ENCODE measurements at regions not wholly inside any gene's neighbourhood (a gene's known extent, or its start where the extent isn't known, plus 50 kb on each side); places are given as distances from the start of the nearest gene placed in this dataset.

DNA sequence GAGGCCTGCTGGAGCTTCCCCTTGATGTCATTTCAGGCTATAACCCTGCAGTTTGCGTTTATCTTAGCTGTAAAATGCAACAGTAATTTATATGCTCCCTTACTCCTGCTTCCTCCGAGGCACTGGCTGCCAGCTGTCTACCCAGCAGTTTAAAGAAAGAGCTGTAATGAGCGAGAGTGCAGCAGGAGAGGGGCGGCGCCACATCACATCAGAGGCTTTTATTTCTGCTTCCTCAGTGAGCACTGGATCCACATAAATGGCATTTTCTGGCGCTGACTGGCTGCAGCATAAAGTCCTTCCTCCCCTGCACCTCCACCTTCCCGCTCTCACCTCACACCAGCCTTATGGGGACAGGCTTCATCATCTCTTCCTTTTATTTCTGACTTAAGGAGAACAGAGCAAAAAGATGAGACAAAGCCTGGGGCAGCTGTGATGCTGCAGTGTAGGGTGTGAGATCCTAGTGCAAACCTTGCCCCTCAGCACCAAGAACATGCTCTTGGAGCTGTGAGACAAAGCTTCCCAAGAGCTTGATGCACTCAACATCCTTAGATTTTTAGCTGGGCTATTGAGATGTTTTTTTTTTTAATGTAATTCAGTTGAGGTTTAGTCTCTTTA is 829.6 kb upstream of the ZNF608 start:
- Histone ChIP-seq H3K4me3 (ENCODE audit: insufficient read depth, low read depth, low read length) (no peak overlapping the region), H3K4me1 (ENCODE audit: control insufficient read depth, insufficient read depth, low read length) (peaks cover 17% of the 10 kb centered on the region), H3K27me3 (ENCODE audit: control insufficient read depth, insufficient read depth, low read length, poor library complexity, severe bottlenecking) (no peaks in the 10 kb centered on the region), H3K36me3 (ENCODE audit: control insufficient read depth, insufficient read depth, low read length) (no peaks in the 10 kb centered on the region), H3K9me3 (ENCODE audit: control insufficient read depth, low read length) (no peaks in the 10 kb centered on the region), H3K27ac (ENCODE audit: insufficient read depth, low read depth, low read length, poor library complexity, severe bottlenecking) (peak overlapping the region; percentile 50)
- 13 to 22% methylated on average over 7 of the region's 7 CpGs for WGBS, 2 experiments

- H3K27ac ChIP-seq (ENCODE audit: insufficient read depth, low read depth, low read length, poor library complexity, severe bottlenecking) = no peak overlapping the region
- no peaks in the 10 kb centered on the region for H3K27me3 ChIP-seq (ENCODE audit: control insufficient read depth, insufficient read depth, low read length, poor library complexity, severe bottlenecking)
- peaks cover 17% of the 10 kb centered on the region for H3K4me1 ChIP-seq (ENCODE audit: control insufficient read depth, insufficient read depth, low read length)
- no peaks in the 10 kb centered on the region for H3K36me3 ChIP-seq (ENCODE audit: control insufficient read depth, insufficient read depth, low read length)
- no peaks in the 10 kb centered on the region for H3K9me3 ChIP-seq (ENCODE audit: control insufficient read depth, low read length)
- H3K4me3 ChIP-seq (ENCODE audit: insufficient read depth, low read depth, low read length) = no peak overlapping the region
- 61 to 75% methylated on average over 2 to 3 of the region's 3 CpGs for WGBS, 2 experiments
These were observed 830.4 kb upstream of the ZNF608 start for GRCh38 chr5:125576822-125577221.

- Histone ChIP-seq H3K36me3 (ENCODE audit: control insufficient read depth, insufficient read depth, low read length) (no peaks in the 10 kb centered on the region), H3K9me3 (ENCODE audit: control insufficient read depth, low read length) (no peaks in the 10 kb centered on the region), H3K27ac (ENCODE audit: insufficient read depth, low read depth, low read length, poor library complexity, severe bottlenecking) (no peak overlapping the region), H3K4me3 (ENCODE audit: insufficient read depth, low read depth, low read length) (no peak overlapping the region), H3K27me3 (ENCODE audit: control insufficient read depth, insufficient read depth, low read length, poor library complexity, severe bottlenecking) (no peaks in the 10 kb centered on the region), H3K4me1 (ENCODE audit: control insufficient read depth, insufficient read depth, low read length) (peaks cover 17% of the 10 kb centered on the region)
- WGBS, 2 experiments = 93 to 98% methylated on average over 1 of the region's 1 CpG
These were observed 832.1 kb upstream of the ZNF608 start for GRCh38 chr5:125578551-125578950.

- Histone ChIP-seq H3K4me1 (ENCODE audit: control insufficient read depth, insufficient read depth, low read length) (peaks cover 16% of the 10 kb centered on the region), H3K27me3 (ENCODE audit: control insufficient read depth, insufficient read depth, low read length, poor library complexity, severe bottlenecking) (no peaks in the 10 kb centered on the region), H3K9me3 (ENCODE audit: control insufficient read depth, low read length) (no peaks in the 10 kb centered on the region), H3K36me3 (ENCODE audit: control insufficient read depth, insufficient read depth, low read length) (no peaks in the 10 kb centered on the region), H3K4me3 (ENCODE audit: insufficient read depth, low read depth, low read length) (no peak overlapping the region), H3K27ac (ENCODE audit: insufficient read depth, low read depth, low read length, poor library complexity, severe bottlenecking) (no peak overlapping the region)
- 94% methylated on average over 5 of the region's 5 CpGs for WGBS, 2 experiments
These were observed 832.7 kb upstream of the ZNF608 start for GRCh38 chr5:125579182-125579581.

GRCh38 chr5:125581311-125581710 is 834.9 kb upstream of the ZNF608 start:
- Histone ChIP-seq H3K4me1 (ENCODE audit: control insufficient read depth, insufficient read depth, low read length) (no peaks in the 10 kb centered on the region), H3K27me3 (ENCODE audit: control insufficient read depth, insufficient read depth, low read length, poor library complexity, severe bottlenecking) (no peaks in the 10 kb centered on the region), H3K4me3 (ENCODE audit: insufficient read depth, low read depth, low read length) (no peak overlapping the region)

GRCh38 chr5:125582352-125582751 is 835.9 kb upstream of the ZNF608 start:
- 100% methylated on average over 1 of the region's 1 CpG; no CpG with 5 or more reads in 1 of the 2 experiments for WGBS, 2 experiments
- H3K27ac ChIP-seq (ENCODE audit: insufficient read depth, low read depth, low read length, poor library complexity, severe bottlenecking) = no peak overlapping the region
- no peaks in the 10 kb centered on the region for H3K4me1 ChIP-seq (ENCODE audit: control insufficient read depth, insufficient read depth, low read length)
- H3K27me3 ChIP-seq (ENCODE audit: control insufficient read depth, insufficient read depth, low read length, poor library complexity, severe bottlenecking) = no peaks in the 10 kb centered on the region
- H3K9me3 ChIP-seq (ENCODE audit: control insufficient read depth, low read length) = no peaks in the 10 kb centered on the region
- no peaks in the 10 kb centered on the region for H3K36me3 ChIP-seq (ENCODE audit: control insufficient read depth, insufficient read depth, low read length)
- H3K4me3 ChIP-seq (ENCODE audit: insufficient read depth, low read depth, low read length) = no peak overlapping the region

More at GRCh38 chr5:125581311-125581710, 834.9 kb upstream of the ZNF608 start:
- Histone ChIP-seq H3K36me3 (ENCODE audit: control insufficient read depth, insufficient read depth, low read length) (no peaks in the 10 kb centered on the region), H3K9me3 (ENCODE audit: control insufficient read depth, low read length) (no peaks in the 10 kb centered on the region), H3K27ac (ENCODE audit: insufficient read depth, low read depth, low read length, poor library complexity, severe bottlenecking) (no peak overlapping the region)

DNA sequence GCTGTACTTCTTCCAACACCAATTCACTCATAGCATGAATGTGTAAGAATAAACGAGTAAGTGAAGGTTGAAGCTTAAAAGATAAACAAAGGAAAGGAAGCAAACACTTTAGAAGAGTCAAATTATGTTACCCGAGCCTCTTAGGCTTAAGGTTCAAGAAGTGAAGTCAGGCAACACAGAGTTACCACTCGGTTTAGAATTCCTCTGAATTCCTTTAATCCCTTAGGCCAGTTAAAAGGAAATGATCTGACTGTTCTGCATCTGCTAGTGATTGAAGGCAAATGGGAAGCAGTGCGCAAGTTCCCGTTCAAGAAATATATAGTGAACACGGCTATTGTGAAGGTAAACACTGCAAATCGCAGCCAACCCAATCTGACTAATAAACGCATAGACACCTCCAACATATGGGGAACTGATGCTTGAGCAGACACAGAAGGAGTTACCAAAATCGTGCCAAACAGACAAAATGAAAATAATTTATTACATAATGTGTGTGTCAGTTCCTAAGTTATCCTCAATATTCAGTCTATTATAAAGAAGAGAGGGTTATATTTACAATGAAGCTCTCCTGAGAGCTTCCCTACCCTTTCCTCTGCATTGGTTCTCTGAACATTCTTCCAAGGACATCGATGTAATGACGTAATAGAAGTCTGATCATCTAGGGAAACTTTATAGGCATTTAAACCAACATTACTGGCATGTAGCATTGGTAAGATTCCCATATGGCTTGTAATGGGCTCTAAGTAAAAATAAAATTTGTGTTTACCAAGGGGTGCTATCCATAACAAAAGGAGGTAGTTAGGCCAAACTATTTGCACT is 837.1 kb upstream of the ZNF608 start:
- no peaks in the 10 kb centered on the region for H3K4me1 ChIP-seq (ENCODE audit: control insufficient read depth, insufficient read depth, low read length)
- H3K27ac ChIP-seq (ENCODE audit: insufficient read depth, low read depth, low read length, poor library complexity, severe bottlenecking) = no peak overlapping the region
- no peaks in the 10 kb centered on the region for H3K36me3 ChIP-seq (ENCODE audit: control insufficient read depth, insufficient read depth, low read length)
- no peaks in the 10 kb centered on the region for H3K9me3 ChIP-seq (ENCODE audit: control insufficient read depth, low read length)
- no peak overlapping the region for H3K4me3 ChIP-seq (ENCODE audit: insufficient read depth, low read depth, low read length)
- 93 to 94% methylated on average over 10 to 11 of the region's 11 CpGs for WGBS, 2 experiments
- no peaks in the 10 kb centered on the region for H3K27me3 ChIP-seq (ENCODE audit: control insufficient read depth, insufficient read depth, low read length, poor library complexity, severe bottlenecking)

DNA sequence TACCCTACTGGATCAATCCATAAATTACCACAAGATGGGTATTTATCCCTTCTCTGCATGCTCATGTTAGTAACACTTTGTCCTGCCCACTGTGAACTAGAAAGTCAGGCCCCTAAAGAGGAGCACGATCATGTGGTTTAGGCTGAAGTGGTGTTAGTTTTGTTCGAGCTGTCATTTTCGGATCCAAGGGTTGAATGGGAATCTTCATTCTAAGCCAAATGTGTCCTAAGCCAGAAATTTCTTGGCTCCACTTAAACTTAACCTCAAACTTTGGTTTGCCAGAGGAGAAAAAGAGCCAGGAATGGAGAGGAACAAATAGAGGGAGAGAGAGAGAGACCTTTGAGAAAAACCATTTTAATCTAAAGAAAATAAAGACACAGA is 837.7 kb upstream of the ZNF608 start:
- Histone ChIP-seq H3K4me3 (ENCODE audit: insufficient read depth, low read depth, low read length) (no peak overlapping the region), H3K27me3 (ENCODE audit: control insufficient read depth, insufficient read depth, low read length, poor library complexity, severe bottlenecking) (no peaks in the 10 kb centered on the region), H3K36me3 (ENCODE audit: control insufficient read depth, insufficient read depth, low read length) (no peaks in the 10 kb centered on the region), H3K27ac (ENCODE audit: insufficient read depth, low read depth, low read length, poor library complexity, severe bottlenecking) (no peak overlapping the region), H3K4me1 (ENCODE audit: control insufficient read depth, insufficient read depth, low read length) (no peaks in the 10 kb centered on the region), H3K9me3 (ENCODE audit: control insufficient read depth, low read length) (no peaks in the 10 kb centered on the region)
- 89 to 95% methylated on average over 3 of the region's 3 CpGs for WGBS, 2 experiments

- H3K9me3 ChIP-seq (ENCODE audit: control insufficient read depth, low read length) = no peaks in the 10 kb centered on the region
- WGBS, 2 experiments = 100% methylated on average over 1 of the region's 1 CpG
- peaks cover 4% of the 10 kb centered on the region for H3K4me1 ChIP-seq (ENCODE audit: control insufficient read depth, insufficient read depth, low read length)
- H3K36me3 ChIP-seq (ENCODE audit: control insufficient read depth, insufficient read depth, low read length) = no peaks in the 10 kb centered on the region
- no peak overlapping the region for H3K4me3 ChIP-seq (ENCODE audit: insufficient read depth, low read depth, low read length)
- no peaks in the 10 kb centered on the region for H3K27me3 ChIP-seq (ENCODE audit: control insufficient read depth, insufficient read depth, low read length, poor library complexity, severe bottlenecking)
- no peak overlapping the region for H3K27ac ChIP-seq (ENCODE audit: insufficient read depth, low read depth, low read length, poor library complexity, severe bottlenecking)
These were observed 835.6 kb upstream of the GRAMD2B start for GRCh38 chr5:125587631-125588030.

DNA sequence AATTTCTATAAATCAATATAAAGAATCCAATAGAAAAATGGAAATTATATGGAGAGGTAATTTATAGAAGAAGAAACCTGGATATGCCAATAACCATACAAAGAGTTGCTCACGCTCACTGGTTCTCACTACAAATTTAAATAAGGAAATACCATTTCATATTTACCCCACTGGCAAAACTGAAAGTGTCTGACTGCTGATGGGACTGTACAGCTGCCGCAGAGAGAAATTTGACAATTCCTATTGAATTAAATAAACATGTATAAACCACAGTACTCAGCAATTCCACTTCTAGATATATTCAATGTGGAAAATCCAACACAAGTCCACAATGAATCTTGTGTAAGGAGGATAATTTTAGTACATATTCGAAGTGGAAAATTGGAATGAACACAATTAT is 830.4 kb upstream of the GRAMD2B start:
- no peaks in the 10 kb centered on the region for H3K36me3 ChIP-seq (ENCODE audit: control insufficient read depth, insufficient read depth, low read length)
- no peaks in the 10 kb centered on the region for H3K27me3 ChIP-seq (ENCODE audit: control insufficient read depth, insufficient read depth, low read length, poor library complexity, severe bottlenecking)
- WGBS, 2 experiments = 85 to 100% methylated on average over 1 to 2 of the region's 3 CpGs
- no peak overlapping the region for H3K27ac ChIP-seq (ENCODE audit: insufficient read depth, low read depth, low read length, poor library complexity, severe bottlenecking)
- no peak overlapping the region for H3K4me3 ChIP-seq (ENCODE audit: insufficient read depth, low read depth, low read length)
- peaks cover 4% of the 10 kb centered on the region for H3K4me1 ChIP-seq (ENCODE audit: control insufficient read depth, insufficient read depth, low read length)
- no peaks in the 10 kb centered on the region for H3K9me3 ChIP-seq (ENCODE audit: control insufficient read depth, low read length)

Measured in ectodermal cell (in vitro differentiated cells).